ENCODE measurements at regions not wholly inside any gene's neighbourhood (a gene's known extent, or its start where the extent isn't known, plus 50 kb on each side); places are given as distances from the start of the nearest gene placed in this dataset.
"Not testable (repeated sequence)": the region's sequence is repeated elsewhere in the genome, so short reads cannot be mapped to it uniquely, and the experiment has no call there.

DNA sequence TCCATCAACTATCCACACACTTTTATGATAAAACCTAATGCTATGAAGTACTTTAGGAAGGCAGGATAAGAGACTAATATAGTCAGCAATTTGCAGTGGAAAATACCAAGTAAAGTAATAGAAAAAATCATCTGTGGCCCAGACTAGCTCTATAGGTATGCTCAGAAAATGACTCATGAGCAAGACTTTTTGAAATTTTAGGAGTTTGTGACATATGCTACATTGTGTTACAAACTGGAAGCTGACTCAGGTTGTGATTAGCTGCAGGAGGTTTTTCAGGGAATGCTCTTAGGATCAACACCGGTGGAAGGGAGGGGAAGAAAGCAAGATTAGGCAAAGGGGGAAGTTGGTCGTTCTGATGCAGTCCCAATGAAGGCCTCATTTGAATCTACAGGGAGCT lies 56.1 kb downstream of the FEZF1 start:
- no peak for DNase-seq

DNA sequence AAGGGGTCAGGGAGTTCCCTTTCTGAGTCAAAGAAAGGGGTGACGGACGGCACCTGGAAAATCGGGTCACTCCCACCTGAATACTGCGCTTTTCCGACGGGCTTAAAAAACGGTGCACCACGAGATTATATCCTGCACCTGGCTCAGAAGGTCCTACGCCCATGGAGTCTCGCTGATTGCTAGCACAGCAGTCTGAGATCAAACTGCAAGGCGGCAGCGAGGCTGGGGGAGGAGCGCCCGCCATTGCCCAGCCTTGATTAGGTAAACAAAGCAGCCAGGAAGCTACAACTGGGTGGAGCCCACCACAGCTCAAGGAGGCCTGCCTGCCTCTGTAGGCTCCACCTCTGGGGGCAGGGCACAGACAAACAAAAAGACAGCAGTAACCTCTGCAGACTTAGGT lies 65.8 kb downstream of the FEZF1 start:
- DNase-seq = not testable (repeated sequence)

DNA sequence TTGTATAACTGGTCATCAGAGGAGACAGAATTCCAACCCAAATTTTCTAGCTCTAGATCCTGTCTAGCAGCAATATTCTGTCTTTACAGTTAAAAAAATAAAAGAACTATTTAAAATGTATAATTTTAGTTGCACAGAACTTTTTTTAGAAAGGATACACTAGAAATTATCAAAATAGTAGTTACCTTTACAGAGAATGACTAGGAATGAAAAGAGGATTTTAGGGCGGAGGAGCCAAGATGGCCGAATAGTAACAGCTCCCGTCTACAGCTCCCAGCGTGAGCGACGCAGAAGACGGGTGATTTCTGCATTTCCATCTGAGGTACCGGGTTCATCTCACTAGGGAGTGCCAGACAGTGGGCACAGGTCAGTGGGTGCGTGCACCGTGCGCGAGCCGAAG lies 66.3 kb downstream of the FEZF1 start:
- DNase-seq = not testable (repeated sequence)

DNA sequence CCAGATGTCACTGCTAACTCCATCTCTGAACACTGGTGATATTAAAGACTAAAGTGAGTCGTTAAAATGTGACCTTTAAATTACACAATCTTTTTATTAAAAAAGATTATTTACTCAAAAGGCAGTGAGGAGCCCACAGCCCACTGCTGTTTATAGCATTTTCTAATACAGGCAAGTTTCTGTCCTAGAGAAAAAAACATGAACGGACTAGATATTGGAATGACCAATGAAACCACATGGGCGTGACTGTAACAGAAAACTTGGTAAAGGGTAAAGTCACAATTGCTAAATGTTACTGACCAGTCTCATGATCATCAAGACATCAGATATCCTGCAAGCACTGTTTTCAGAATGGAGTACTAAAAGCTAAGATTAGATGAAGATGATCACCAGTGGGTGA lies 78.7 kb downstream of the FEZF1 start:
- no peak for DNase-seq

DNA sequence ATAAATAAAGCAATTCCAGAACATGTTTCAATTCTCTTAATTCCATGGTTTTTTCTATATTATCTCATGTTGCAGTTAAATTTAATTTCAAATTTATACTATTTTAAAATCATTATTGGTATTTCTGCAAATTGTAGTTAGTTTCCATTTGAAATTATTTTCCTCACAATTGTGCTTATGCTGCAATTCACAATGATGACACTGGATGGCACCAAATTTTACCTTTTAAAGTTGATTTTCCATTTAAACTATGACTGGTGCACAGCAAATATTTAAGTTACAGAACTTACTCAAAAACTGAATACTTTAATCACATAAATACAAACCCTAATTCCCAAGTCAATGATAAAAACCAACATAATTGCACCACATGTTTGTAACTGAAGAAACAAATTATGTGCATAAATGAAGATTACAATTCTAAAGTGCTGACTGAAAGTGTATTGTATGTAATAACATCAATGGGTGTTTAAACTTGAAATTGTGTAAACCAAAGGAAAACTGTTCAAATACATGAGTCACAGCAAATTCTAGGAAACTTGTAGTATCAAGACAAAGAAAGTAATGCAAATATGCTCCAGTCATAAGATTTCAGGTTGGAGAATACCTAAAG lies 75.3 kb upstream of the AASS start:
- peak; percentile 26 for DNase-seq

DNA sequence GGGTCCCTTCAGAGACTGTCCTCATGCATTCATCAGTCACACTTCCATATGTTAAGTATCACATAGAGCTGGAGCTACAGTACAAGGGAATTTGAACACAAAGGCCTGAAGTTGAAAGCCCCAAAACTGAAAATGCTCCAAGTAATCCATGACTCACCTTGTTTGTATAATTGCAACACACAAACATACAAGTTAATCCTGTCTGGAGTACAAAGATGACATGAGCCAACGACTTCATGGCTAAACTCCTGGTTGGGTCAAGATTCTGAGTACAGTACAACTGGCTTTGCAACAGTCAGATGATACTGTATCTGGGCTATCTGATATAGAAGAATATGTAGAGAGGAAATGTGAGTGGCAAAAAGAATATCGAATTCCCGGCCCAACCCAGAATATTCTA lies 73.1 kb upstream of the AASS start:
- no peak for DNase-seq

DNA sequence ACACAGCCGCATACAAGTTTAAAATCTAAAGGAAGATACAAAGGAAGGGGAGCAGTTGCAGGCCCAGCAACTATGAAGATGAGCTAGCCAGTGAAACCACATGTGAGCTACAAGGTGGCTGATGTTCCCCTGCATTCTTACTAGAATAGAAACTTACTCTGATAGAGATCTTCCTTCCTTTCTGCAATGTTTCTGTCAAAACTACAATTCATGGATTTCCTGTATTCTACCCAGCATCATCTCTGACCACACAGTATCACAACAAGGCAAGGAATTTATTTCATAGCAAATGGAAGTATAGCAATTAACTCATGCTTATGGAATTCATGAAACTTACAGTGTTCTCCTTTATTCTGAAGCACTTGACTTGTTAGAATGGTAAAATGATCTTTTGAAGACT lies 68.7 kb upstream of the AASS start:
- no peak for DNase-seq

DNA sequence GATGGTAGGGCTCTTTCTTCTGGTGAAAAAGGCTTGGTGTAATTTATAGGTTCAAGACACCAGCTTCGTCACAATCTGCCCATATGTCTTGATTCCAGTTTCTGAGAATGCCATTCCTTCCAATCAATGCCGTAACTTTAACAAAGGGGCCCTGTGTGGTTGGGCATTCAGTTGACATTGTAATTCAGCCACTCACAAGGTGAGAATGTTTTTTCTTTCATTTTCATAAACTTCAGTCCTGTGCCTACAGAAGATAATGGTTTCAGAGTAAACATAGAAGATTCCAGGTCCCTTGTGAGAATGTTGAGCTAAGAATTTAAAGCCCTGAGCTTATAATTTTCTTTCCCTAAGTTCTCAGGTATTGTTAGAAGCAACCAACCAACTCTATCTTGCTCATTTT lies 67.3 kb upstream of the AASS start:
- no peak for DNase-seq

DNA sequence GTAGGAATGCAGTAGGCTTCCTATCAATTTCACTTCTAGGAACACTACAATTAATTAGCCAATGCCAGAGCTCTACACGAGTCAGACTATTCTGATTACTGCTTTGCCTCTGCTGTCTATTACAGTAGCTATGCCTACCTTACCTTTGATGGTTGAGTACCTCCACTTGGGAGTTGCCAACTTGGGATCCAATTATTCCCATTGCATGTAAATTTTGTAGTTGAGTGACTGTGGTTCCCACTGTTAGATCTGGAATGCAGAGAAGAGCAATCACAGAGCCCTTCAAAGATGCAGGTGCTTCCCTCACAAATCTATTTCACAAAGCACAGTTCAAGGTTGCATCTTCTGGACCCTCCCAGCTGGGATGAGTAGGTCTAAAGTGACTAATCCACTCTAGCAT lies 62.9 kb upstream of the AASS start:
- DNase-seq = no peak

DNA sequence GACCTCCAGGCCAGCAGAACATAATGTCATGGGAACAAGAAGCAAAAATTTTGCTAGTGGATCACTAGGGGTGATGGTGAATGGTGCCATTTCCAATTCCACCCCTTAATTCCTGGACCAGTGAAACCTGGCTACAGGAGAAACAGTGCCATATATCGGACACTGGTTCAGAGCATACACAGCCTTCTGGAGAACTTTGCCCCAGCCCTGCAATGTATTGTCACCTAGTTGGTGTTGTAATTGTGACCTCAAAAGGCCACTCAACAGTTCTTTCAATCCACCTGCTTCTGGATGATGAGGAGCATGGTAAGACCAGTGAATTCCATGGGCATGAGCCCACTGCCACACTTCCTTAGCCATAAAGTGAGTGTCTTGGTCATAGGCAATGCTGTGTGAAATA lies 59.8 kb upstream of the AASS start:
- DNase-seq = no peak

DNA sequence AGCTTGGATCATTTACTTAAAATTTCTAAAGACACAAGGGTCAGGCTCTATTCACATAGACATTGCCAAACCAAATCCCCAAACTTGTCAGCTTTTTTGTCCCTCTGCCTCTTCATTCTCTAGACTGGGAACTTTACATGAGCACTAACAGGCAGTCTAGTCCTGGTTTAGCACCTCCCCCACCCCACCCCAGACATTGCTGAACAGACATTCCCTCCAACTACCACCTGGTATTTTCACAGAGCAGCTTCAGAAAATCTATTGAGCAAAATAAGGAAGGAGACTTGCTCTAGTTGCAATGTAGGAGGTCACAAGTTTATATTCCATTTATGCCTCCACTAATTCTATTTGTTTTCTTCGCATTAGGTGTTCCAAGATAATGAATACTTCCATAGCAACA lies 56.8 kb upstream of the AASS start:
- DNase-seq = no peak

DNA sequence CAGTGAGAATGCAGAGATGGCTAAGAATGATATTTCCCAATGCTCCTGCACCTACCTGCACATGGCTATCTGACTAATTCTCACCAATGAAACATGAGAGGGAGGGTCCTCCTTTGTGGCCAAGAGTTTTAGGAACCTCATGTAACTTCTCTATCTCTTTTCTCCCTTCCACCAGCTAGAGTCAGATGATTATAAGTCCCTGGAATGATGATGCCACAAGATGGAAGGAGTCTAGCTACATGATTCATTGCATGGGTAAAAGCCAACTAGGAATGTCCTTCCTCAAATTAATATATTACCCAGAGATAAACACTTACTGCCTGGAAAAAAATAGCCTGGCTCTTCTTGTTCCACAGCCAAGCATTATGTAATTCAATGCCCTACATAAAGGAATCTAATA lies 55.1 kb upstream of the AASS start:
- peak; percentile 81 for DNase-seq

DNA sequence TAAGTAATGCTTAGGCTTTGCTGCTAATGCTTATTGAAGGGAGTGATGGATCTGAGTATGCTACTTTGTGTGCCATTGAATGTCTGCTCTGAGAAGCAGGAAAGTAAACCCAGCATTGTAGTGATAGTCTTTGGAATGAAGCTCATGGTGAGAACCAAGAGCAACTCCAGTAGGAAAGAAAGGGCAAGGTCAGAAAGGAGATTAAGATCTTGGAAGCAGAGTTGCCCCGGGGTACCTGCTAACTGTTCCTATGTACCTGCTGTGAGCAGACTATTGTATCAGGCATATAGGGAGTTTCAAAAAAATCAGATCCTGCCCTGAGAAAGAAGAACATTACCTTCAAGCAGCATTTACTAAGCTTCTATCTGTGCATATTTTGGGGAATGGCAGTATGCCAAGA lies 54.5 kb upstream of the AASS start:
- DNase-seq = no peak

All from kidney glomerular epithelial cell (primary cell).